ENCODE measurements at regions not wholly inside any gene's neighbourhood (a gene's known extent, or its start where the extent isn't known, plus 50 kb on each side); places are given as distances from the start of the nearest gene placed in this dataset.
A peak's percentile ranks its signal among the peaks of the same experiment; 100 is the strongest.
"Not testable (repeated sequence)": the region's sequence is repeated elsewhere in the genome, so short reads cannot be mapped to it uniquely, and the experiment has no call there.

GRCh38 chr18:30775629-30776028 lies 266.9 kb downstream of the DSC3 start:
- H3K4me3 Mint-ChIP-seq, result no peak overlapping the region
- H3K36me3 ChIP-seq, result peaks cover 6% of the 10 kb centered on the region
- no peaks in the 10 kb centered on the region for H3K27me3 ChIP-seq
- H3F3A ChIP-seq (ENCODE audit: low read depth), result no peaks in the 10 kb centered on the region
- H3K79me2 ChIP-seq (ENCODE audit: low read depth), result no peaks in the 10 kb centered on the region
- H3K9ac ChIP-seq, result no peak overlapping the region
- no peaks in the 10 kb centered on the region for H3K36me3 Mint-ChIP-seq
- H3K4me1 Mint-ChIP-seq, result no peaks in the 10 kb centered on the region
- H2AFZ ChIP-seq (replicated peaks), result no peak overlapping the region
- H3K4me2 ChIP-seq, result no peak overlapping the region
- TF ChIP-seq EZH2phosphoT487 (IDR thresholded peaks at IDR 0.05) (no peak), CTCF (IDR thresholded peaks at IDR 0.05) (no peak), EZH2 (IDR thresholded peaks at IDR 0.05) (no peak)
- no peaks in the 10 kb centered on the region for H4K20me1 ChIP-seq (ENCODE audit: low read depth)
- H3K27ac ChIP-seq, result no peak overlapping the region
- H3K4me1 ChIP-seq, result no peaks in the 10 kb centered on the region
- H3K27ac Mint-ChIP-seq, result no peak overlapping the region
- peak; percentile 3 for DNase-seq (ENCODE audit: low spot score)
- no peak overlapping the region for H3K4me3 ChIP-seq
- peaks cover 22% of the 10 kb centered on the region for H3K9me3 ChIP-seq (ENCODE audit: low read depth)
- peaks cover 2% of the 10 kb centered on the region for H3K27me3 Mint-ChIP-seq (ENCODE audit: insufficient read depth, low read depth)
- peaks cover under 1% of the 10 kb centered on the region for H3K9me3 Mint-ChIP-seq

DNA sequence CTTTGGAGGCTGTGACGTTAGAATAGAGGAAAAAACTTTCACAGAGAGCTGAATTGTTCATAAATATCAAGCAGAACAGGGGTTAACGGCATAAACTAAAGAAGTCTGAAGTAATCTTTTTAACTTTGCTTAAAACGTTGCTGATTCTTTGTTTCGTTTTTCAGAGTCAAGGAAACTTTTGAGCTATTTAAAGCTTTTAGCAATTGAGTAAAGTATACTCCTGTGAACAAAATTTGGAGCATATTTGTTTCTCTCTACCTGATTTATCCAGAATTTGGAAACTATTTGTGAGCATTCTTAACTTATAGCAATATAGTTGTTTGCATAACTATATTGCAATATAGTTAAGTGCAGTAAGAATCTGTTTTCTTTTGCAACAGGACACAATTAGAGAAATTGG lies 270.4 kb downstream of the DSC3 start:
- H3K9me3 ChIP-seq (ENCODE audit: low read depth), result peaks cover 22% of the 10 kb centered on the region
- H3K4me1 ChIP-seq; H4K20me1 ChIP-seq (ENCODE audit: low read depth); H3K4me2 ChIP-seq; H3K4me3 ChIP-seq; DNase-seq (ENCODE audit: low spot score); H3K27ac Mint-ChIP-seq; H3K27me3 ChIP-seq; H3K9ac ChIP-seq; H3K79me2 ChIP-seq (ENCODE audit: low read depth); H3F3A ChIP-seq (ENCODE audit: low read depth); H2AFZ ChIP-seq (replicated peaks); H3K4me3 Mint-ChIP-seq; H3K4me1 Mint-ChIP-seq; H3K27me3 Mint-ChIP-seq (ENCODE audit: insufficient read depth, low read depth); H3K27ac ChIP-seq; H3K36me3 Mint-ChIP-seq; H3K36me3 ChIP-seq: not testable (repeated sequence)
- peaks cover 11% of the 10 kb centered on the region for H3K9me3 Mint-ChIP-seq

GRCh38 chr18:30766053-30766452 lies 276.5 kb downstream of the DSC3 start:
- Mint-ChIP-seq H3K4me3 (no peak overlapping the region), H3K9me3 (peaks cover 11% of the 10 kb centered on the region), H3K27me3 (ENCODE audit: insufficient read depth, low read depth) (peaks cover 3% of the 10 kb centered on the region), H3K27ac (no peak overlapping the region), H3K36me3 (no peaks in the 10 kb centered on the region), H3K4me1 (peaks cover 18% of the 10 kb centered on the region)
- Histone ChIP-seq H2AFZ (replicated peaks) (no peak overlapping the region), H4K20me1 (ENCODE audit: low read depth) (no peaks in the 10 kb centered on the region), H3K27me3 (no peaks in the 10 kb centered on the region), H3K4me3 (no peak overlapping the region), H3K9ac (no peak overlapping the region), H3K9me3 (ENCODE audit: low read depth) (peaks cover under 1% of the 10 kb centered on the region), H3K79me2 (ENCODE audit: low read depth) (no peaks in the 10 kb centered on the region), H3K36me3 (no peaks in the 10 kb centered on the region), H3K4me2 (no peak overlapping the region), H3K4me1 (peaks cover 27% of the 10 kb centered on the region), H3K27ac (no peak overlapping the region), H3F3A (ENCODE audit: low read depth) (peaks cover 18% of the 10 kb centered on the region)
- DNase-seq (ENCODE audit: low spot score), result no peak
- TF ChIP-seq CTCF (IDR thresholded peaks at IDR 0.05) (no peak), EZH2phosphoT487 (IDR thresholded peaks at IDR 0.05) (no peak), EZH2 (IDR thresholded peaks at IDR 0.05) (no peak)

DNA sequence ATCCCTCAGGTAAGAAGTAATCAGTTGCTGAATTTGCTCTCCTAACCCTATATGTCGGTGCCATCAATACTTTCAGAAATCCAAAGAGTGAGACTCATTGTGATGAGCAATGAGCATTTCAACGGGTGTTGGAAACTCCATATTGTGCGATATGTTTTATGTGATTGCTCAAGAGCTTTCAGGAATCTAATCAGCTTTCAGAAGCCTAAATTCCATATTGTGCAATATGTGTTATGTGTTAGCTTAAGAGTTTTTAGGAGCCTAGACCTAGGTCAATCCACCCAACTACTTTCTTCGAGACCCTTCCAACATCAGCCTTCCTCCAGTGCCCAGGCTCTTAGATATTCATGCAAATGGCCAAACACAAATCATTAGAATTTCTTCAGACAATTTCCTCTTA lies 277.3 kb downstream of the DSC3 start:
- no peak for TF ChIP-seq EZH2 (IDR thresholded peaks at IDR 0.05)
- no peak for TF ChIP-seq CTCF (IDR thresholded peaks at IDR 0.05)
- H3K4me1 ChIP-seq, result peaks cover 27% of the 10 kb centered on the region

More for the DNA sequence above, 277.3 kb downstream of the DSC3 start:
- no peak for DNase-seq (ENCODE audit: low spot score)
- no peaks in the 10 kb centered on the region for H3K36me3 Mint-ChIP-seq
- H3K4me2 ChIP-seq, result no peak overlapping the region
- H3K79me2 ChIP-seq (ENCODE audit: low read depth), result no peaks in the 10 kb centered on the region
- H3K9ac ChIP-seq, result no peak overlapping the region
- H3K9me3 Mint-ChIP-seq, result peaks cover 8% of the 10 kb centered on the region
- no peaks in the 10 kb centered on the region for H3K9me3 ChIP-seq (ENCODE audit: low read depth)
- no peak overlapping the region for H3K4me3 Mint-ChIP-seq
- H3K27ac Mint-ChIP-seq, result no peak overlapping the region
- no peaks in the 10 kb centered on the region for H3K27me3 ChIP-seq
- no peak overlapping the region for H3K4me3 ChIP-seq
- no peaks in the 10 kb centered on the region for H4K20me1 ChIP-seq (ENCODE audit: low read depth)
- H3F3A ChIP-seq (ENCODE audit: low read depth), result peaks cover 18% of the 10 kb centered on the region
- H3K27ac ChIP-seq, result no peak overlapping the region
- H3K36me3 ChIP-seq, result no peaks in the 10 kb centered on the region
- no peak overlapping the region for H2AFZ ChIP-seq (replicated peaks)
- peaks cover 18% of the 10 kb centered on the region for H3K4me1 Mint-ChIP-seq
- H3K27me3 Mint-ChIP-seq (ENCODE audit: insufficient read depth, low read depth), result peaks cover 3% of the 10 kb centered on the region
